GM23338 (cell line): ENCODE measurements at regions not wholly inside any gene's neighbourhood (a gene's known extent, or its start where the extent isn't known, plus 50 kb on each side); places are given as distances from the start of the nearest gene placed in this dataset.

Experiments
- CREB1 ChIP-seq: fragments of 250-450 bp; sonication (Bioruptor Pico); IDR thresholded peaks from 2 replicates; pipeline ENCODE4 v1.5.0; 2020; ENCODE audit warnings: low read depth, mild to moderate bottlenecking, moderate library complexity
- CTCF ChIP-seq, 2 experiments: fragments of 200-600 bp in 1 of 2; sonication (generic) in 1 of 2; conservative IDR thresholded peaks; 2 replicates each; pipeline versions ENCODE4 v1.5.1 to v1.6.1; 2016 to 2017; ENCODE audit warnings: antibody characterized with exemption in 2 of 2, low read depth in 2 of 2, mild to moderate bottlenecking in 2 of 2, moderate library complexity in 1 of 2
- EZH2 ChIP-seq: fragments of 200-600 bp; sonication (generic); IDR thresholded peaks from one replicate; pipeline ENCODE4 v1.8.0; 2017; ENCODE audit warnings: antibody characterized with exemption, mild to moderate bottlenecking, low read depth; ENCODE audit not compliant: unreplicated experiment
- EZH2phosphoT487 ChIP-seq: fragments of 200-600 bp; sonication (generic); IDR thresholded peaks from one replicate; pipeline ENCODE4 v1.8.1; 2018; ENCODE audit warnings: antibody characterized with exemption; ENCODE audit not compliant: unreplicated experiment
- JUNB ChIP-seq: IDR thresholded peaks from one replicate; pipeline ENCODE4 v1.6.1; 2016; ENCODE audit warnings: antibody characterized with exemption; ENCODE audit not compliant: unreplicated experiment
- POLR2AphosphoS5 ChIP-seq: IDR thresholded peaks from 2 replicates; pipeline ENCODE4 v1.6.1; 2016; ENCODE audit warnings: antibody characterized with exemption, low read depth
- STAT1 ChIP-seq: IDR thresholded peaks from one replicate; pipeline ENCODE4 v1.6.1; 2016; ENCODE audit warnings: antibody characterized with exemption; ENCODE audit not compliant: unreplicated experiment
- ZNF331 ChIP-seq: fragments of 250-450 bp; sonication (Bioruptor Pico); IDR thresholded peaks from 2 replicates; pipeline ENCODE4 v1.5.0; 2020; ENCODE audit warnings: low read depth, mild to moderate bottlenecking, moderate library complexity
- TF ChIP-seq, protein P1 (sequence below): IDR thresholded peaks from 2 replicates; pipeline ENCODE4 v1.6.1; 2016; ENCODE audit warnings: antibody characterized with exemption
- TF ChIP-seq, protein P2 (sequence below): IDR thresholded peaks from one replicate; pipeline ENCODE4 v1.6.1; 2018; ENCODE audit warnings: antibody characterized with exemption; ENCODE audit not compliant: unreplicated experiment
- TF ChIP-seq, protein P3 (sequence below): fragments of 250-450 bp; sonication (Bioruptor Pico); IDR thresholded peaks from 2 replicates; pipeline ENCODE4 v1.5.0; 2020; ENCODE audit warnings: mild to moderate bottlenecking, moderate library complexity

DNA sequence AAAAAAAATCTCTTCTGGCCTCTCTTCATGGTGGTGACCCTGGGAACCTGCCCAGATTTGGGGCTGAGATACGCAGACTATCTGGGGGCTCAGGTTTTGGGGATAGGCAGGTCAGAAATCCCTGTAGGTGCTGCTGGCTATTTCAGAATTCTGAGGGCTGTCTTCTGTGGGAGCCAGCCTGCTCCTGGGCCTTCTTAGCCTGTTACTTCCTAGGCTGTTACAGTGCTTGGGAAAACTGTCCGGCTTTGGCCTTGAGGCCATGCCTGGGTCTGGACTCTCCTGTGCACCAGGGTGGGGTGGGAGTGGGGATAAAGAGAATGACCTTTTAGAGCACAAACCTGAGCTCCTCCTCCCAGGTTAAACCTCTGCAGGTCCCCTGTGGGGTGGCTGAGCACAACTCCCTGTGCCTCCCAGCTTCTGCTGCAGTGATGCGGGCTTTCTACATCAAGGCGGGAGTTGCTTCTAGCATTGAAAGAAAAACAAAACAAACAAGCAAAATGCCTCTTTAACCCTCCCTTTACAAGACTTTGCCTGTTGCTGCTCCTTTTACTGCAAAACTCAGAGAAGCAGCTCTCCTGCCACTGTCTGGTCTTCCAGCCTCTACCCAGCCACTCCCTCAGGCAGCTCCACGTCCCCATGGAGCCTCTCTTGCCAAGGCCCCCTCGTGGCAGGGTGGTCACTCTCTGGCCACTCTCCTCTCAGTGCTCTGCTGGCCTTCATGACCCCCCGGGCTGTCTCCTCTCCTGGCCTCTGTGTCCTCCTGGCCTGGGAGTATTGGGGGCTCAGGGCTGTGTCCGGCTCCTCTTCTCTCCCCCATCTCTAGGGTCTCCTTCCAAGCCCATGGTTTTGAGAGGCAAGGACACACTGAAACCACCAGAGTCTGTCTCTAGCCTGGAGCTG is 293.0 kb upstream of the HS6ST1 start:
- TF ChIP-seq EZH2 = no peak
- no peak for TF ChIP-seq CTCF (conservative IDR thresholded peaks at IDR 0.05; ENCODE audit: low read depth in 2 of 2)
- no peak for TF ChIP-seq CREB1 (CRISPR knock-in tag)
- no peak for TF ChIP-seq STAT1
- no peak for TF ChIP-seq POLR2AphosphoS5
- TF ChIP-seq, protein P1, sequence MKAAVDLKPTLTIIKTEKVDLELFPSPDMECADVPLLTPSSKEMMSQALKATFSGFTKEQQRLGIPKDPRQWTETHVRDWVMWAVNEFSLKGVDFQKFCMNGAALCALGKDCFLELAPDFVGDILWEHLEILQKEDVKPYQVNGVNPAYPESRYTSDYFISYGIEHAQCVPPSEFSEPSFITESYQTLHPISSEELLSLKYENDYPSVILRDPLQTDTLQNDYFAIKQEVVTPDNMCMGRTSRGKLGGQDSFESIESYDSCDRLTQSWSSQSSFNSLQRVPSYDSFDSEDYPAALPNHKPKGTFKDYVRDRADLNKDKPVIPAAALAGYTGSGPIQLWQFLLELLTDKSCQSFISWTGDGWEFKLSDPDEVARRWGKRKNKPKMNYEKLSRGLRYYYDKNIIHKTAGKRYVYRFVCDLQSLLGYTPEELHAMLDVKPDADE = no peak
- no peak for TF ChIP-seq JUNB
- no peak for TF ChIP-seq EZH2phosphoT487
- TF ChIP-seq, protein P2, sequence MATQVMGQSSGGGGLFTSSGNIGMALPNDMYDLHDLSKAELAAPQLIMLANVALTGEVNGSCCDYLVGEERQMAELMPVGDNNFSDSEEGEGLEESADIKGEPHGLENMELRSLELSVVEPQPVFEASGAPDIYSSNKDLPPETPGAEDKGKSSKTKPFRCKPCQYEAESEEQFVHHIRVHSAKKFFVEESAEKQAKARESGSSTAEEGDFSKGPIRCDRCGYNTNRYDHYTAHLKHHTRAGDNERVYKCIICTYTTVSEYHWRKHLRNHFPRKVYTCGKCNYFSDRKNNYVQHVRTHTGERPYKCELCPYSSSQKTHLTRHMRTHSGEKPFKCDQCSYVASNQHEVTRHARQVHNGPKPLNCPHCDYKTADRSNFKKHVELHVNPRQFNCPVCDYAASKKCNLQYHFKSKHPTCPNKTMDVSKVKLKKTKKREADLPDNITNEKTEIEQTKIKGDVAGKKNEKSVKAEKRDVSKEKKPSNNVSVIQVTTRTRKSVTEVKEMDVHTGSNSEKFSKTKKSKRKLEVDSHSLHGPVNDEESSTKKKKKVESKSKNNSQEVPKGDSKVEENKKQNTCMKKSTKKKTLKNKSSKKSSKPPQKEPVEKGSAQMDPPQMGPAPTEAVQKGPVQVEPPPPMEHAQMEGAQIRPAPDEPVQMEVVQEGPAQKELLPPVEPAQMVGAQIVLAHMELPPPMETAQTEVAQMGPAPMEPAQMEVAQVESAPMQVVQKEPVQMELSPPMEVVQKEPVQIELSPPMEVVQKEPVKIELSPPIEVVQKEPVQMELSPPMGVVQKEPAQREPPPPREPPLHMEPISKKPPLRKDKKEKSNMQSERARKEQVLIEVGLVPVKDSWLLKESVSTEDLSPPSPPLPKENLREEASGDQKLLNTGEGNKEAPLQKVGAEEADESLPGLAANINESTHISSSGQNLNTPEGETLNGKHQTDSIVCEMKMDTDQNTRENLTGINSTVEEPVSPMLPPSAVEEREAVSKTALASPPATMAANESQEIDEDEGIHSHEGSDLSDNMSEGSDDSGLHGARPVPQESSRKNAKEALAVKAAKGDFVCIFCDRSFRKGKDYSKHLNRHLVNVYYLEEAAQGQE = no peak
- TF ChIP-seq ZNF331 = no peak
- TF ChIP-seq, protein P3, sequence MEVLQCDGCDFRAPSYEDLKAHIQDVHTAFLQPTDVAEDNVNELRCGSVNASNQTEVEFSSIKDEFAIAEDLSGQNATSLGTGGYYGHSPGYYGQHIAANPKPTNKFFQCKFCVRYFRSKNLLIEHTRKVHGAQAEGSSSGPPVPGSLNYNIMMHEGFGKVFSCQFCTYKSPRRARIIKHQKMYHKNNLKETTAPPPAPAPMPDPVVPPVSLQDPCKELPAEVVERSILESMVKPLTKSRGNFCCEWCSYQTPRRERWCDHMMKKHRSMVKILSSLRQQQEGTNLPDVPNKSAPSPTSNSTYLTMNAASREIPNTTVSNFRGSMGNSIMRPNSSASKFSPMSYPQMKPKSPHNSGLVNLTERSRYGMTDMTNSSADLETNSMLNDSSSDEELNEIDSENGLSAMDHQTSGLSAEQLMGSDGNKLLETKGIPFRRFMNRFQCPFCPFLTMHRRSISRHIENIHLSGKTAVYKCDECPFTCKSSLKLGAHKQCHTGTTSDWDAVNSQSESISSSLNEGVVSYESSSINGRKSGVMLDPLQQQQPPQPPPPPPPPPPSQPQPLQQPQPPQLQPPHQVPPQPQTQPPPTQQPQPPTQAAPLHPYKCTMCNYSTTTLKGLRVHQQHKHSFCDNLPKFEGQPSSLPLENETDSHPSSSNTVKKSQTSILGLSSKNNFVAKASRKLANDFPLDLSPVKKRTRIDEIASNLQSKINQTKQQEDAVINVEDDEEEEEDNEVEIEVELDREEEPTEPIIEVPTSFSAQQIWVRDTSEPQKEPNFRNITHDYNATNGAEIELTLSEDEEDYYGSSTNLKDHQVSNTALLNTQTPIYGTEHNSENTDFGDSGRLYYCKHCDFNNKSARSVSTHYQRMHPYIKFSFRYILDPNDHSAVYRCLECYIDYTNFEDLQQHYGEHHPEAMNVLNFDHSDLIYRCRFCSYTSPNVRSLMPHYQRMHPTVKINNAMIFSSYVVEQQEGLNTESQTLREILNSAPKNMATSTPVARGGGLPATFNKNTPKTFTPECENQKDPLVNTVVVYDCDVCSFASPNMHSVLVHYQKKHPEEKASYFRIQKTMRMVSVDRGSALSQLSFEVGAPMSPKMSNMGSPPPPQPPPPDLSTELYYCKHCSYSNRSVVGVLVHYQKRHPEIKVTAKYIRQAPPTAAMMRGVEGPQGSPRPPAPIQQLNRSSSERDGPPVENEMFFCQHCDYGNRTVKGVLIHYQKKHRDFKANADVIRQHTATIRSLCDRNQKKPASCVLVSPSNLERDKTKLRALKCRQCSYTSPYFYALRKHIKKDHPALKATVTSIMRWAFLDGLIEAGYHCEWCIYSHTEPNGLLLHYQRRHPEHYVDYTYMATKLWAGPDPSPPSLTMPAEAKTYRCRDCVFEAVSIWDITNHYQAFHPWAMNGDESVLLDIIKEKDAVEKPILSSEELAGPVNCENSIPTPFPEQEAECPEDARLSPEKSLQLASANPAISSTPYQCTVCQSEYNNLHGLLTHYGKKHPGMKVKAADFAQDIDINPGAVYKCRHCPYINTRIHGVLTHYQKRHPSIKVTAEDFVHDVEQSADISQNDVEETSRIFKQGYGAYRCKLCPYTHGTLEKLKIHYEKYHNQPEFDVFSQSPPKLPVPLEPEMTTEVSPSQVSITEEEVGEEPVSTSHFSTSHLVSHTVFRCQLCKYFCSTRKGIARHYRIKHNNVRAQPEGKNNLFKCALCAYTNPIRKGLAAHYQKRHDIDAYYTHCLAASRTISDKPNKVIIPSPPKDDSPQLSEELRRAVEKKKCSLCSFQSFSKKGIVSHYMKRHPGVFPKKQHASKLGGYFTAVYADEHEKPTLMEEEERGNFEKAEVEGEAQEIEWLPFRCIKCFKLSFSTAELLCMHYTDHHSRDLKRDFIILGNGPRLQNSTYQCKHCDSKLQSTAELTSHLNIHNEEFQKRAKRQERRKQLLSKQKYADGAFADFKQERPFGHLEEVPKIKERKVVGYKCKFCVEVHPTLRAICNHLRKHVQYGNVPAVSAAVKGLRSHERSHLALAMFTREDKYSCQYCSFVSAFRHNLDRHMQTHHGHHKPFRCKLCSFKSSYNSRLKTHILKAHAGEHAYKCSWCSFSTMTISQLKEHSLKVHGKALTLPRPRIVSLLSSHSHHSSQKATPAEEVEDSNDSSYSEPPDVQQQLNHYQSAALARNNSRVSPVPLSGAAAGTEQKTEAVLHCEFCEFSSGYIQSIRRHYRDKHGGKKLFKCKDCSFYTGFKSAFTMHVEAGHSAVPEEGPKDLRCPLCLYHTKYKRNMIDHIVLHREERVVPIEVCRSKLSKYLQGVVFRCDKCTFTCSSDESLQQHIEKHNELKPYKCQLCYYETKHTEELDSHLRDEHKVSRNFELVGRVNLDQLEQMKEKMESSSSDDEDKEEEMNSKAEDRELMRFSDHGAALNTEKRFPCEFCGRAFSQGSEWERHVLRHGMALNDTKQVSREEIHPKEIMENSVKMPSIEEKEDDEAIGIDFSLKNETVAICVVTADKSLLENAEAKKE = no peak
